ENCODE measurements at regions not wholly inside any gene's neighbourhood (a gene's known extent, or its start where the extent isn't known, plus 50 kb on each side); places are given as distances from the start of the nearest gene placed in this dataset.

DNA sequence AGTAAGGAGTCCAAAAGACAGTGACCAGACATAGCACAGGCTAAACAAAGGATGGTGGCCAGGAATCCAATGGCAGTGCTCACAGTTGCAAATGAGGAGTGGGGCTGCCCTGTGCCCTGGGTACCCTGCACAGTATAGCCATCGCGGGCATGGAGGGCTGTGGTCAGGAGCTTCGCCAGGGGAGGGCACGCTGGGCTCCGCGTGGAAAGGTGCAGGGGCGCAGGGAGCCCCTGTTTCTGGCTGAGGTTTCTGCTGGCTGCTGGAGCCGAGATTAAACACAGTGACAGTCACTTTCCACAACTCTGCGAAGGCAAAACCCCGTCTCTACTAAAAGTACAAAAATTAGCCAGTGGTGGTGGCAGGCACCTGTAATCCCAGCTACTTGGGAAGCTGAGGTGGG, 194.7 kb downstream of the GALR1 start:
- no peak for DNase-seq (ENCODE audit: low spot score)

DNA sequence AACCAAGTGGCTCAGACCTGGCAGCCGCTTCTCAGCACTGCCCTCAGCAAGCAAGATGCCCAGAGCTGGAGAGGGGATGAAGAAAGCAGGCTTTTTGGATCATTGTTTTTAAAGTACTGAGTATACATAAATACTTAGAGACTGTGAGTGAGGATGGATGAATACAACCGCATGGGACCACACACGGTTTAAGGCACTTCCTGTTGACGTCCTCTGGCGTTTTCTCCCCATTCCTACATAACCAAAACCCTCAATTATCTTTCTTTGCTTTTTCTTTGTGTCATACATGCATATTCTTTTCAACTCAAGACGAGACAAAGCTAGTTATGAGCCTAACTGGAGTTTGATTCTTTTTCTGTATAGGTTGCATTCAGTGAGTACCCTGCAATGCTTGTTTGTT, 198.4 kb downstream of the GALR1 start:
- no peak for DNase-seq (ENCODE audit: low spot score)

DNA sequence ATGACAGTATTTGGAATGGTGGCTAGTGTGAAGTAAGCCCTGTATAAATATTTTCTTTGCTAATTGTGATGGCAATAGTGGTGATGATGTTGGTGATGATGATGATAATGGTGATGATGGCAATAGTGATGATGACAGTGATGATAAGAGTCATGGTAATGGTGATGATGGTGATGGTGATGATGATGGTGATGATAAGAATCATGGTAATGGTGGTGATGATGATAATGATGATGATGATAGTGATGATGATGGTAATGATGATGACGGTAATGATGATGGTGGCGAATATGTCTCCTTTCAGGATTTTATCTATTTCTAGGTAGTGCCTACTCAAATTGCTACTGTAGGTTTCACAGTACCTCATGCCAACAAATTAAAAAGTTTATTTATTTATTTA, 205.4 kb downstream of the GALR1 start:
- DNase-seq (ENCODE audit: low spot score): no peak

DNA sequence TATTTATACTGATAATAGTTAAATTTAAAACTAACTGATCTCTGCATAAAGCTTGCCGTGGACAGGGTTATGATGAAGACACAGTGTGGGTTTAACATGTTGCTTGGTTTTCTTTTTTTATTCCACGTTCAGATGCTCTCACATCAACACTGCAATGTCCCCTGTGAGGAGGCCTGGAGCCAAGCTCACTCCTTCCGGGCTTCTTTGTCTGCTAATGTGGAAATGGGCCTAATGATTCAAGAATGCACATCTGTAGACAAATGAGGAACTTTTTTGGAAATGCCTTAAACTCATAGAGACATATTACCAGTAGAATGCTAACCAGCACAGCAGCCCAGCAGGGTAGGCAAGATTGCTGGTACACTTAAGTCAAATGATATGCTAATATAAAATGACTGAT, 208.0 kb downstream of the GALR1 start:
- no peak for DNase-seq (ENCODE audit: low spot score)

DNA sequence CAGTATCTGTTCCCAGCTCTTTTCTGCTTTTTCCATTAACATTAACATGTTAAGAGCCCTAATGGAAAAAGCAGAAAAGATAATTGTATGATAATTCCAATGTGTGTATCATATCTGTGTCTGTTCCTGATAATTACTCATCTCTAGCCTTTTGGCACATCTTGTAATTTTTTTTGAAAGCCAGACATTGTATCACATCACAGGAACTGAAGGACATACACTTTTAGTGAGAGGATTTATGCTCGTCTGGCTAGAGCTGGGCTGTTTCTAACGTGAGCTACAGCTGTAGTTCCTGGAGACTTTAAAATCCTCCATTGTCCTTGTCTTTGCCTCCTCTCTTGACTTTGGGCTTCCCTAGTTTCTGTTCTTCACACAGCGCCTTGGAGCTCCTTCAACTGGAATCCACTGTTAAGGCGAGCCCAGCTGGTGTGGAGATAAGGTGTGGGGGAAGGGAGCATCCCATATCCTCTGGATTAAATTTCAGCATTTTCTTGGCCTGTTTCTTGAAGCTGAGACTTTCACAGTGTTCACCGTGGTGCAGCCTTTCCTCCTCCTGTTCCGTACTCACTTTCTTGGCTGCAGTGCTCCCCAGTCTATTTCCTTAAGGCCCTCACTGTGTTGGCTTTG, 211.5 kb downstream of the GALR1 start:
- no peak for DNase-seq (ENCODE audit: low spot score)

DNA sequence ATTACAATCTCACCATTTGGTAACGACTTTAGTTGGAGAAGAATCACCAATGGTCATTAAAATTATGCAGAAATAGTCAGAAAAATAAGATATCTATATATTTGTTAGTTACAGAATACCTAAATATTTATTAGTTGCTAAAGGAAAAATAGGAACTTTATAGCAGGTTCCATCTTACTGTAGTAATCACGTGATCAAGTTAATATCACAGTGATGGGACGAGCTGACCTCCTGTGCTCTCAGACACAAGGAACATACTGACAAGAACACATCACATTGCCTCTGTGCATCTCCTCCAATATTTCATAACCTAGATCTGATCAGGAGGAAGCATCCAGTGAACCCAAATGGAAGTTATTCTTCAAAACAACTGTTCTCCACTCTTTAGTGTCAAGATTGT, 215.3 kb downstream of the GALR1 start:
- DNase-seq (ENCODE audit: low spot score): no peak

DNA sequence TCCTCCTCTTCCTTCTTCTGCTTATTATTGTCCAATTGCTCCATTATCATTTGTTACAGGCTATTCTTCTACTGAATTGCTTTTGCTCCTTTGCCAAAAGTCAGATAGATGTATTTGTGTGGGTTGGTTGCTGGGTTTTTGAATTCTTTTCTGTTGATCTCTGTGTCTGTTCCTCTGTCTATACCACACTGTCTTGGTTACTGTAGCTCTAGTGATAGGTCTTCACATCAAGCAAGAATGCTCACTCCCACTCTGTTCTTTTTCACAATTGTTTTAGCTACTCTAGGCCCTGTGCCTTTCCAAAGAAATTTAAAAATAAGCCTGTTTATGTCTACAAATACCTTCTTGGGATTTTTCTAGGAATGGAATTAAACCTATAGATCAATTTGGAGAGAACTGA, 217.2 kb downstream of the GALR1 start:
- no peak for DNase-seq (ENCODE audit: low spot score)

DNA sequence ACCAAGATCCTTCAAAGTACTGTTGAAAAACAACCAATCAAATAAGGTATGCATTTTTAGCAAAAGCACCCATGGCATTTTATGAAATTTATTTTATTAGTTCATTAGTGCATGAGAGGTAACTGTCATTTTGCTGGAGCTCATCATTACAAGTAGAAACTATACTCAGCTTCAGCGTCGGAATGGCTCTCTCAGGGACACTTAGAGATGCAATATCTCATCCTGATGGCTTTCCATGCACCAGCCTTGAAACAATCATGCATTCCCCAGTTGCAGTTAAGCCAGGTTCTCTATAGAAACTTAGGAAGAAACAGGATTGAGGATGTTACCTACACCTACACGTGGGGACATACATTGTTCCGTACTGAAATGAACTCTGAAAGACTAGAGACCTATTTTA, 219.5 kb downstream of the GALR1 start:
- DNase-seq (ENCODE audit: low spot score): no peak

DNA sequence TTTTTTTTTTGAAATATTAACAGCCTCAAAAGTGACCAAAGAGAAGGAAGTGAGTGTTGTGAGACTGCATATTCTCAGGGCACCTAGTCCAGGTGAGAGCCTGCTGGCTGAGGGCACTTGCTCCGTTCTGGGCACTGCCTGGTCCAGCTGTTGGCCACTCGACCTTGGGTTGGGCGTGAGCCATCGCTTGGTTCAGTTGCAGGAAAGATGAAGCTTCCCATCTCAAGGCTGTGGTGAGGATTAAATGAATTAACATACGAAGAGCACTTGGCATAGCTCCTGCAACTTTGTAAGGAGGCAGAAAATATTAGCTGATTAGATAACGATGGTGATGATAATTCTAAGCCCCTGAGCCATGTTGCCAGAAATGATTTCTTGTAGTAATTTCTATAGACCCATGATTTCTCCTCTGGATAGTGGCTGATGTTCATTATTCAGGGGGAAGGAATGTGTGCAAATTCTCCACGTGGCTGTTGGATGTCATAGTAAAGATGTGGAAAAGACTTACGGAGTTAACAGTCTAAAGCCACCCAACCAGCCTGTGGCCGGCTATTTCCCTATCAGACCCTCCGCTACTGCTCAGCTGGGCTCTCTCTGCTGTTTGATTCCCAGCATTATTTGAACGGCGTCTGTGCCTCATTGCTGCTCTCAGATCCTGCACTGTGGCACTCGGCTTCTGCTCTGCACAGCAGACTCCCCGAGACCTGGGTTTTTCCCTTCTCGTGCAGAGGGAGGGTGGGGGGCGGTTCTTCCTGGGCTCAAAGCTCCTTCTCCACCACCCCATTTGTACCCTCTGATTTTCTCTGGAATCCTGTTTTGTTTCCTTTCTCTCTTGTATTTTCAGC, 221.1 kb downstream of the GALR1 start:
- DNase-seq (ENCODE audit: low spot score): no peak

DNA sequence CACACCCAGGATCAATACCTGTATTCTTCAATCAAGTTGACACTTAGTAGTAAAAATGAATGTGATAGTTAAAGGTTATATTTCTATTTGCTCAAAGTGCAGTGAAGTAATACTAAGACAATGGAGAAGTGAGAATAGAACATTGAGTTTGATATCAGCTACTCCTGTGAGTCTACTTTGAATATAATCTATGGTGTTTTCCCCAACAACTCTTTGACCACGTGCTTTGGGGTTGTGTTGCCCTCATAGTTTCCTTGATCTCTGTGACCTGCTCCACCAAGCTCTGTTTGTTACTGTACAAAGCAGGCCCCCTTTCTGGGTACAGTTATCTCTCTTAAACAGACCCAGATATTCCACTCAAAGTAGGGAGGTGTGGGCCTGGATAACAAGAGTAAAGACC, 222.9 kb downstream of the GALR1 start:
- DNase-seq (ENCODE audit: low spot score): no peak

DNA sequence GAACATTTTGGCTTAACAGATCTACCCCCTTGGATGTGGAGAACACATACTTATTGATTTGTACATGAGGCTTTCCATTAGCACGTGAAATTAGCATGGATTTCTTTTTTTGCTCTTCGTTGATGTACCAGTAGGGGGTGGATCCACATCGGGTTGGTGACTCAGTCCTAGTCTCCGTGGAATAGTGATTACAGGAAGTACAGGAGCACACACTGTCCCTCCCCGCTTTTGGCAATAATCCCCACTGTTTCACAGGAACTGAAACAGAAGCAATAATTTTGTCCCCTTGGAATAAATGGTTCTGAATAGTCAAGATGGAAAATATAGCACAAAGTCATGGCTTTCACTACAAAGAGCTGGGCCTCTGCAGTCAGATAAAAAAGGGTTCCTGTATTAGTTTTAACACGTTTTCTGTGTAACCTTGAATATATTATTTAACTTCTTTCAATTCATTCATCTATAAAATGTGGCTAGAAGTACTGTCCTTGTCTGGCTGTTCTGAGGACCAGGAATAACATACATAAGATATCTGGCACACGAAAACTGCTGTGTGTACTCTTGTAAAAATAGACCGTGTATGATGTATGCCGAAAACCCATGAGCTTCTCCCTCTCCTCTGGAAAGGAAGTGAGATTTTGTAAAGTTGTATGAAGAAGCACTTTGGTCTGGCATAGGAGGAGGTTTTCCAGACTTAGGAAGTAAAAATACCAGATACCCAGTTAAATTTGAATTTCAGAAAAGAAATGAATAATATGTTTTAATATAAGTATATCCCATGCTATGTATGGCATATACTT, 229.2 kb downstream of the GALR1 start:
- DNase-seq (ENCODE audit: low spot score): no peak

DNA sequence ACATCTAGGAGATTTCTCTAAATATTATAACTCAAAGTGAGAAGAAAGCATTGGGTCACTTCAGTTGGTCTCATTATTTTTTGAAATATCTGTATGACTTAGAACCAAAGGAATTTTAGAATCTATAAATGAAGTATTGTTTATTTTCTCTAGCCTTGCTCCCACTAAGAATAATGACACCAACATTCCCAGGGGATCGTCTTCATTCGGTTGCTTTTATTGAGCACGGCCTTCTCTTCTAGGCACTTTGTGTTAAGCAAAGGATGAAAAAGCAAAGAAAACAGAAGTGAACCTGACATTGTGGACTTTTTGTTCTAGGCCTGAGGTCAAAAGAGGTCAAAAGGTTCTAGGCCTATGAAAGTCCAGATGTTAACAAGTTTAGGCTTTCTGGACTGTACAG, 231.9 kb downstream of the GALR1 start:
- DNase-seq (ENCODE audit: low spot score): no peak

DNA sequence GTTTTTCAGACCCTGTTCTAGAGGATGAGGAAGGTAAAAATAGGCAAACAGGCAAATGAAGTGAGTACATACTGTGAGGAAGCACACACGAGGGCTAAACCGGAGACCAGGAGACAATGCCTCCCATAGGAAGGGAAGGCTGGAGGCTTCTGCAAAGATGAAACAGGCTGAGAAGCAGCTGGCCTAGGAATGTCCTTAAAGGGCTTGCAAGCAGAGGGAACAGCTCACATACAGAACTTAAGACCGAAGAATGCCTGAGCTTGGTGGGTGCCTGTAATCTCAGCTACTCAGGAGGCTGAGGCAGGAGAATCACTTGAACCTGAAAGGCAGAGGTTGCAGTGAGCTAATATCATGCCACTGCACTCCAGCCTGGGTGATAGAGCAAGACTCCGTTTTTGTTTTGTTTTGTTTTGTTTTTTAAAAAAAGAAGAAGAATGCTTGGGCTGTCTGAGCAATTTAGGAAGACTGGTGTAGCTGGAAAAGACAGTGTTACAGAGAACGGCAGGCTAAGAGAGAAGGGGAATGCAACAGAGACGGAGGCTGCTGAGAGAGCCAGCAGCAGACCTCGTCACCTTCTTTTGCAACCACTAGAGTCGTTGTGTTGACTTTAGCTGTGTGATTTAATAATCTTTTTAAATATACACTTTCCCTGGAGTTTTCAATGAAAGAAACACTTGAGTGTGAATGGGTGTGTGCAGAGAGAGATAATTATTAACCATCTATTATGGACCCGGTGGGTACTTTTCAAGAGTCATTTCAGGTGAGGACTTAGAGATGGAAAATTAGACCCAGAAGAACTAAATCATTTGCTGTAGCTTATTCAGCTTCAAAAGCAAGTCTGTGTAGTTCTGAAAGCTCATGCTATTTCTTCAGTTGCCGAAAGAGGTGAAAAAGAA, 232.8 kb downstream of the GALR1 start:
- DNase-seq (ENCODE audit: low spot score): no peak

DNA sequence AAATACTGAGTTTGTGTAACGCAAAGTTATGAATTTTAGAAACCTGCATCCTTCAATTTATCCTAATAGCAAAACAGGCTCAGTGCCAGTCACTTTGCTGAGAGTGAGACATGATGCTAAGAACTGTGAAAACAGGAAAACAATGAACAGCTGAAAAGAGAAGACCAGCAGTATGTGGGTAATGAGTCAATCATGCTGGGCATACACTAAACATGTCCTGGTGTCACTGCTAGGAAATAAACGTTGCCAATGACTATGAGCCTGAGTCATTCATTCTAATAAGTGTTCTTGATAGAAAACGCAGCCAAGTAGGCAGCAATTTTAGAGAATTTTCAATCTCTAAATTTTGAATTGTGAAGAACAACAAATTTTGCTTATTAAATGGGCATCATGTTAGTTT, 237.3 kb downstream of the GALR1 start:
- DNase-seq (ENCODE audit: low spot score): no peak

DNA sequence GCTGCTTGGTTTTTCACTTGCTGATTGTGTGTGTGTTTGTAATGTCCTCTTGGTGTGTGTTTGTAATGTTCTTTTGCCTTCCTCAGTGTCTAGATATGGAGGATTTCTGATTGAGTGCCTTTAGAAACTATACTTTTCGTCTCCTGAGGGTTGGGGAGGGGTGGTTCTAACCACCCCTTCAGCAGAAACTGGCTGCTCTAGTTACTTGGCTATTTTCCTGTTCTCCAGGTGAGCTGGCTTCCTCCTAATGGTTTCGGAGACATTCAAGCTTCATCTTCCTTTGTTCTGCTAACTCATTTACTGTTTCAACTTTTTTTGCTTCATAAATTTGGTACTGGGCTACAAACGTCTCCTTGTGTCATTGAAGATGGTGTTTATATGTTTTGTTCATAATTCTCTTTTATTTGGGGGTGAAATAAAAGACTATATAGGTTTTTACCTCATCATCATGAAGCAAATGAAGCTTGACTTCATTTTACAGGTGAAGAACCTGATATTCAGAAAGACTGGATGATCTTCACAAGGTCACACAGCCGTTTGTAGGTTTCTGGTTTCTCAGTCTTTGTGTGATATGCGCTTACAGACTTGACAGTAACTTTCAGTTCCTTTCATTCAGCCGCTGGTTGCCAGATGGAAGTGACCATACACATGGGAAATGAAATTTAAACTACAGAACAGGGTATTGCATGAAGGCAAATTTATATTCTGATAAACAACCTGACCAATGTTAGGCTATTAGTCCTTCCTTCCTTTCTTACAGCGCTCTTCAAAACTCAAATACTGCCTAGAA, 238.5 kb downstream of the GALR1 start:
- DNase-seq (ENCODE audit: low spot score): no peak

DNA sequence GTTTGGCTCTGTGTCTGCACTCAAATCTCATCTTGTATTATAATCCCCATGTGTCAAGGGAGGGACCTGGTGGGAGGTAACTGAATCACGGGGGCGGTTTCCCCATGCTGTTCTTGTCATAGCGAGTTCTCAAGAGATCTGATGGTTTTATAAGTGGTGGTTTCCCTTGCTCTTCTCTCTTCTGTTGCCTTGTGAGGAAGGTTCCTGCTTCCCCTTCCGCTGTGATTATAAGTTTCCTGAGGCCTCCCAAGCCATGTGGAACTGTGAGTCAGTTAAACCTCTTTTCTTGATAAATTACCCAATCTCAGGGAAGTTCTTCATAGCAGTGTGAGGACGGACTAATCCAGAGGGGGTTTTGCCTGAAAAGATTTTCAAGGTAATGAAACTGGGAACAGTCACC, 245.4 kb downstream of the GALR1 start:
- no peak for DNase-seq (ENCODE audit: low spot score)

DNA sequence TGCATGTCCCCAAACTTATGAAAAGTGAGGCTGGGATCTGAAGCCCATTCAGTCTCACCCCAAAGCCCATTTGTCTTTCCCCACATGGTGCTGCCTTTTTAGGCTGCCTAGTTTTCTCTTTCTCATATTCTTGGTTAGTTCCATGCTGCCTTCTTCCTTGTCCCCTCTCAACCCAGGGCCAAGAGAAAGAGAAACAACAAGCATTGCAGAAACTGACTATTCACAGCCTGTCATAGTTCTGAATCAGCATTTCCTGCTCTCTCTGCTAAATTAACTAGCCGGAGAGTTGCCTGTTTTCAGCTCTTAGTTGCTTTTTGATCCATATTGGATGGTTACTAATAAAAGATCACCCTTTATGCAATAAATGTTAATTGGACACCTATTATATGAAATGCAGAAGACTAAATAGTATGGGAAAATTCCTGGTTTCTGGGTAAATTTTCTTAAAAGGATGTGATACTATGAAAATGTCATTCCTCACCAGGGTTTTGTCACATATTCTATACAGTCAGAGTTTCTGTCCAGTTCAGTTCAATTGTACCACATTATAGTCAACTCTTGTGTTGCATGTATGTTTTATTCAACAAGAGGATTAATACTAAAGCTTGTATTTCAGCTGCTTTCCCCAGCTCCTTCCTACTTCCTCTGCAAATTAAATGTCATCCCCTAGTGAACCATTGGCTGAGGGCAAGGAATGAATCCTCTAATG, 246.5 kb downstream of the GALR1 start:
- DNase-seq (ENCODE audit: low spot score): no peak

DNA sequence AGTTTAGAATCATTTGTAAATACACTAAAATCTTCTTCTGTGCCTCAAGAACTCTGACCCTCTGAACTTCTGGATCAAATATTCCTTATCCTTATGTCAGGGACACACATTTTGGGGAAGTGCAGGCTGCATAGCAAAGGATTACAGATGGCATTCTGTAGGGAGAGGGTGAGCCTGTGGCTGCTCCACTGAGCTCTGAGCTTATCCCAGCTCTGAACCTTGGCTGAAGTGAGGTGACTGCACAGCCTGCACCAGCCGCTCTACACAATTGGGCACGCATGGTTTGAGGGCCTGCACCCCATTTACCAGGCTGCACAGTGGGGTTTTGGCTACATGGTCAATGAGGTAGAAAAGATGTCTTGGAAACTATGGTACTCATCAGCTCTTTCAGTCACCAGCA, 251.6 kb downstream of the GALR1 start:
- no peak for DNase-seq (ENCODE audit: low spot score)

DNA sequence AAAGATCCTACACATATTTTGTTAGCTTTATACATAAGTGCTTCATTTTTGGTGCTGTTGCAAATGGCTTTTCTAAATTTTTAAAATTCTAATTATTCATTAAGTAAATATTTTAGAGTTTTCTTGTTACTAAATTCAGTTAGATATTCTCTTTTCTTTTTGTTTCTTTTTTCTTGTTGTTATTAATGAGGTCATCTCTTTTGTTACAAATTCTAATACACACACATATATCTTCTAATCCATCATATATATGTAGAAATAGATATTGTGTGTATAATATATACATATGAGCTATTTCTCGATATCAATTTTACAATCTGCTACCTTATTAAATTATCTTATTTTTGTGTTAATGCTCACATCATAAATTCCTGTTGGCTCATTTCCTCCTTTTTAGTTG, 255.9 kb downstream of the GALR1 start:
- DNase-seq (ENCODE audit: low spot score): no peak

DNA sequence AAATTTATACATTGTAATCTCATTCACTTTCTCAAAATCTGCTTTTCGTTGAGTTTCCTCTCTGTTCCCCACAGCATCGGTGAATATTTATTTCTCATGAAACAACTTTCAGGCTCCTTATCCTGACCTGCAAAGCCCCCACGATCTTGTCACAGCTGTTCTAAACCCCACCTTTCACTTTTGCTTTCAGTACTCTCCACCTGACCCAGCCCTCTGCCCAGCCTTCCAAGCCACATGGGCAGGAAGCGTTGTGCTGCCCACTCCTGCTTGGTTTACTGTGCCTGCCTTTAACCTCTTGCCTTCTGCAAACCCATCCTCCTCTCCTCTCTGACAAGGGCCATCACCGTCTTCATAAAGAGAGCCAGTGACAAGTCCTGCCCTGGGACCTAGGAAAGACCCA, 262.5 kb downstream of the GALR1 start:
- no peak for DNase-seq (ENCODE audit: low spot score)

DNA sequence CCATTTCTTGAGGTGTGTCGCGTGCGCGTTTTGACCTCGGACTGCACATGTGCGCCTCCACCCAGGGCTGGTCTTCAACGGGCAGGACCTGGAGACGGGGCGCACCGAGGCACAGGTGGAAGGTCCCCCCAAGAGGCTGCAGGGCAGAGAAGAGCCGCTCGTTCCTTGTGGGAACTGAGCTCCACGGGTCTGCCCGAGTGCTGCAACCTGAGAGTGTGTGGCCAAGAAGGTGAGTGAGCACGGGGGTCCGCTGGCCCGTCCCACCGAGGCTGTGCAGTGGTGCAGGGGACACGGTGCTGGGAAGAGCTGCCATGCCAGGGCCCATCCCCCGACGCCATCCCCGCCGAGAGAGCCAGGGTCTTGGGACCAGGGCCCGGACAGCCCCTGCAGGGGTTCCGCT, 268.3 kb downstream of the GALR1 start:
- no peak for DNase-seq (ENCODE audit: low spot score)
